ENCODE measurements at regions not wholly inside any gene's neighbourhood (a gene's known extent, or its start where the extent isn't known, plus 50 kb on each side); places are given as distances from the start of the nearest gene placed in this dataset.

DNA sequence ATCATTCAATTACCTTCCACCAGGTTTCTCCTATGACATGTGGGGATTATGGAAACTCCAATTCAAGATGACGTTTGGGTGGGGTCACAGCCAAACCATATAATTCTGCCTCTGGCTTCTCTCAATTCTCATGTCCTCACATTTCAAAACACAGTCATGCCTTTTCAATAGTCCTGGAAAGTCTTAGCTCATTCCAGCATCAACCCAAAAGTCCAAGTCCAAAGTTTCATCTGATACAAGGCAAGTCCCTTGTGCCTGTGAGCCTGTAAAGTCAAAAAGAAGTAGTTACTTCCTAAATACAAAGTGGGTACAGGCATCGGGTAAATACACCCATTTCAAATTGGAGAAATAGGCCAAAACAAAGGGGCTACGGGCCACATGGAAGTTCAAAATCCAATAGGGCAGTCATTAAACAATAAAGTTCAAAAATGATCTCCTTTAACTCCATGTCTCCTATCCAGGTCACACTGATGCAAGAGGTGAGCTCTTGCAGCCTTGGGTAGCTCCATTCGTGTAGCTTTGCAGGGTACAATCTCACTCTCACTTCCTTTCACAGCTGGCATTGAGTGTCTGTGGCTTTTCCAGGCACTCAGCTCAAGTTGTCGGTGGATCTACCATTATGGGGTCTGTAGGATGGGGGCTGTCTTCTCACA lies 112.9 kb downstream of the FCRL5 start:
- TF ChIP-seq, protein P1, sequence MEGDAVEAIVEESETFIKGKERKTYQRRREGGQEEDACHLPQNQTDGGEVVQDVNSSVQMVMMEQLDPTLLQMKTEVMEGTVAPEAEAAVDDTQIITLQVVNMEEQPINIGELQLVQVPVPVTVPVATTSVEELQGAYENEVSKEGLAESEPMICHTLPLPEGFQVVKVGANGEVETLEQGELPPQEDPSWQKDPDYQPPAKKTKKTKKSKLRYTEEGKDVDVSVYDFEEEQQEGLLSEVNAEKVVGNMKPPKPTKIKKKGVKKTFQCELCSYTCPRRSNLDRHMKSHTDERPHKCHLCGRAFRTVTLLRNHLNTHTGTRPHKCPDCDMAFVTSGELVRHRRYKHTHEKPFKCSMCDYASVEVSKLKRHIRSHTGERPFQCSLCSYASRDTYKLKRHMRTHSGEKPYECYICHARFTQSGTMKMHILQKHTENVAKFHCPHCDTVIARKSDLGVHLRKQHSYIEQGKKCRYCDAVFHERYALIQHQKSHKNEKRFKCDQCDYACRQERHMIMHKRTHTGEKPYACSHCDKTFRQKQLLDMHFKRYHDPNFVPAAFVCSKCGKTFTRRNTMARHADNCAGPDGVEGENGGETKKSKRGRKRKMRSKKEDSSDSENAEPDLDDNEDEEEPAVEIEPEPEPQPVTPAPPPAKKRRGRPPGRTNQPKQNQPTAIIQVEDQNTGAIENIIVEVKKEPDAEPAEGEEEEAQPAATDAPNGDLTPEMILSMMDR (IDR thresholded peaks at IDR 0.05), result no peak
- TF ChIP-seq, protein P2, sequence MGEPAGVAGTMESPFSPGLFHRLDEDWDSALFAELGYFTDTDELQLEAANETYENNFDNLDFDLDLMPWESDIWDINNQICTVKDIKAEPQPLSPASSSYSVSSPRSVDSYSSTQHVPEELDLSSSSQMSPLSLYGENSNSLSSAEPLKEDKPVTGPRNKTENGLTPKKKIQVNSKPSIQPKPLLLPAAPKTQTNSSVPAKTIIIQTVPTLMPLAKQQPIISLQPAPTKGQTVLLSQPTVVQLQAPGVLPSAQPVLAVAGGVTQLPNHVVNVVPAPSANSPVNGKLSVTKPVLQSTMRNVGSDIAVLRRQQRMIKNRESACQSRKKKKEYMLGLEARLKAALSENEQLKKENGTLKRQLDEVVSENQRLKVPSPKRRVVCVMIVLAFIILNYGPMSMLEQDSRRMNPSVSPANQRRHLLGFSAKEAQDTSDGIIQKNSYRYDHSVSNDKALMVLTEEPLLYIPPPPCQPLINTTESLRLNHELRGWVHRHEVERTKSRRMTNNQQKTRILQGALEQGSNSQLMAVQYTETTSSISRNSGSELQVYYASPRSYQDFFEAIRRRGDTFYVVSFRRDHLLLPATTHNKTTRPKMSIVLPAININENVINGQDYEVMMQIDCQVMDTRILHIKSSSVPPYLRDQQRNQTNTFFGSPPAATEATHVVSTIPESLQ (CRISPR knock-in tag; IDR thresholded peaks at IDR 0.05), result no peak
- no peak for TF ChIP-seq SP1 (CRISPR knock-in tag; conservative IDR thresholded peaks at IDR 0.05)

Data from WTC11 (cell line).